ENCODE measurements at regions not wholly inside any gene's neighbourhood (a gene's known extent, or its start where the extent isn't known, plus 50 kb on each side); places are given as distances from the start of the nearest gene placed in this dataset.

- H3K36me3 Mint-ChIP-seq = no peaks in the 10 kb centered on the region
- H3K4me3 Mint-ChIP-seq = no peak overlapping the region
- TF ChIP-seq CTCF (conservative IDR thresholded peaks at IDR 0.05) = no peak
- H3K9me3 Mint-ChIP-seq = no peaks in the 10 kb centered on the region
- no peak overlapping the region for H3K27ac Mint-ChIP-seq
- DNase-seq (ENCODE audit: extremely low spot score, unreplicated experiment) = no peak
- H3K27me3 Mint-ChIP-seq = peaks cover 35% of the 10 kb centered on the region
- no peaks in the 10 kb centered on the region for H3K4me1 Mint-ChIP-seq (ENCODE audit: unreplicated experiment)
Observed at GRCh38 chr10:2943932-2944614, 123.3 kb upstream of the PFKP start.

GRCh38 chr10:2942938-2943337 lies 124.4 kb upstream of the PFKP start:
- no peak overlapping the region for H3K27ac Mint-ChIP-seq
- no peak for TF ChIP-seq CTCF (conservative IDR thresholded peaks at IDR 0.05)
- peaks cover 33% of the 10 kb centered on the region for H3K27me3 Mint-ChIP-seq
- H3K4me1 Mint-ChIP-seq (ENCODE audit: unreplicated experiment) = no peaks in the 10 kb centered on the region
- no peaks in the 10 kb centered on the region for H3K36me3 Mint-ChIP-seq
- no peak overlapping the region for H3K4me3 Mint-ChIP-seq
- no peaks in the 10 kb centered on the region for H3K9me3 Mint-ChIP-seq
- DNase-seq (ENCODE audit: extremely low spot score, unreplicated experiment) = no peak

GRCh38 chr10:2938869-2939268 lies 128.5 kb upstream of the PFKP start:
- Mint-ChIP-seq H3K9me3 (no peaks in the 10 kb centered on the region), H3K27me3 (peaks cover 53% of the 10 kb centered on the region), H3K36me3 (no peaks in the 10 kb centered on the region), H3K27ac (no peak overlapping the region), H3K4me1 (ENCODE audit: unreplicated experiment) (peaks cover 4% of the 10 kb centered on the region), H3K4me3 (no peak overlapping the region)
- no peak for DNase-seq (ENCODE audit: extremely low spot score, unreplicated experiment)
- TF ChIP-seq CTCF (conservative IDR thresholded peaks at IDR 0.05) = no peak

GRCh38 chr10:2936816-2937215 lies 130.5 kb upstream of the PFKP start:
- peaks cover 58% of the 10 kb centered on the region for H3K27me3 Mint-ChIP-seq
- no peaks in the 10 kb centered on the region for H3K36me3 Mint-ChIP-seq
- no peaks in the 10 kb centered on the region for H3K9me3 Mint-ChIP-seq
- peaks cover 9% of the 10 kb centered on the region for H3K4me1 Mint-ChIP-seq (ENCODE audit: unreplicated experiment)
- no peak for TF ChIP-seq CTCF (conservative IDR thresholded peaks at IDR 0.05)
- no peak for DNase-seq (ENCODE audit: extremely low spot score, unreplicated experiment)
- H3K4me3 Mint-ChIP-seq = no peak overlapping the region
- no peak overlapping the region for H3K27ac Mint-ChIP-seq

- peaks cover 9% of the 10 kb centered on the region for H3K4me1 Mint-ChIP-seq (ENCODE audit: unreplicated experiment)
- no peaks in the 10 kb centered on the region for H3K36me3 Mint-ChIP-seq
- H3K9me3 Mint-ChIP-seq = no peaks in the 10 kb centered on the region
- TF ChIP-seq CTCF (conservative IDR thresholded peaks at IDR 0.05) = no peak
- H3K27ac Mint-ChIP-seq = no peak overlapping the region
- no peak overlapping the region for H3K4me3 Mint-ChIP-seq
- peaks cover 54% of the 10 kb centered on the region for H3K27me3 Mint-ChIP-seq
- DNase-seq (ENCODE audit: extremely low spot score, unreplicated experiment) = no peak
Observed at GRCh38 chr10:2935647-2936386, 131.5 kb upstream of the PFKP start.
